Activated CD4-positive, alpha-beta T cell treated with anti-CD3 and anti-CD28 coated beads, Interleukin-2, amount 50 U/mL, for 24 hours (primary cell): ENCODE measurements at regions not wholly inside any gene's neighbourhood (a gene's known extent, or its start where the extent isn't known, plus 50 kb on each side); places are given as distances from the start of the nearest gene placed in this dataset.

Source experiments
- DNase-seq, 2 donors: peaks; one replicate each; pipeline ENCODE4 v3.0.0-alpha.2; 2020; ENCODE audit warnings: low read depth in 1 of 2, low spot score in 1 of 2

- DNase-seq = no peak
Measured at GRCh38 chr1:168913711-168914463, 184.9 kb upstream of the DPT start.

- DNase-seq = no peak
Measured at GRCh38 chr1:168917309-168917708, 188.3 kb upstream of the DPT start.

GRCh38 chr1:168917796-168918195 lies 188.7 kb upstream of the ATP1B1 start:
- DNase-seq = no peak

DNA sequence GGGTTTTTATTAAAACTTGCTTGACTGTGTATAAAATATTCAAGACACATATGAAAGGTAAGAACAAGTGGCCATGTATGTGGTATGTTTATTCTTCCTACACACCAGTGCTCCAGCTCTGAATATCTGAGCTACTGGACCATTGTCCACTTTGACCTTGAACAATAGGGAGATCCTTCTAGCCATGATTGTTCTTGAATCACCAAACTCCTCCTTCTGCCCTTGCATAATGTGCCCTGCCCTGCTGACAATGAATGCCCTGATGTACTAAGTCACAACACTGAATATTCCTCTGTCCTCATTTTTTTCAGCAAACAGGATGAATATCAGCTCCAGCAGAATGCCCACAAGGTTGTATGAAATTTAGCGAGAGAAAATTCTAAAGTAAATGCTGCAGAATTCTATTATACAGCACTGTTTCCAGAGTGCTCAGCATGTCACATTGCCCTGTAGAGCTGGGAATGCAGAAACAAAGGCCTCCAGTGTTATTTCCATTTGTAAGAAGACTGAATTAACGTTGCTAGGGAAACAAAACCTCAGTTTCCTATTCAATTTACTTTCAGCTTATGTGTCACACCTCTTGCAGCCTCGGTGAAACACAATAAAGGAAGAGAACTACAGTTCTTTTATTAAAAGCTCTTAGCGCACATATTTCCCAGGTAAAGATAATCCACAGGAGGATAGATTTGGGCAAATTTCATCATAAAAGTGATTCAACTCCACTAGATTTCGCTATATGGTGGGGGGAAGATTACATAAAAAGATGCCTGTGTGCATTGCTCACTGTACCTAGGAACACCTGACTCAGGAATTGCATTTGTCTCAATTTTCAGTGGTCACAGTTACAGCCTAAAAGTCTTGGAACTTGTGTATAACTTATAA lies 187.4 kb upstream of the ATP1B1 start:
- DNase-seq = no peak

DNA sequence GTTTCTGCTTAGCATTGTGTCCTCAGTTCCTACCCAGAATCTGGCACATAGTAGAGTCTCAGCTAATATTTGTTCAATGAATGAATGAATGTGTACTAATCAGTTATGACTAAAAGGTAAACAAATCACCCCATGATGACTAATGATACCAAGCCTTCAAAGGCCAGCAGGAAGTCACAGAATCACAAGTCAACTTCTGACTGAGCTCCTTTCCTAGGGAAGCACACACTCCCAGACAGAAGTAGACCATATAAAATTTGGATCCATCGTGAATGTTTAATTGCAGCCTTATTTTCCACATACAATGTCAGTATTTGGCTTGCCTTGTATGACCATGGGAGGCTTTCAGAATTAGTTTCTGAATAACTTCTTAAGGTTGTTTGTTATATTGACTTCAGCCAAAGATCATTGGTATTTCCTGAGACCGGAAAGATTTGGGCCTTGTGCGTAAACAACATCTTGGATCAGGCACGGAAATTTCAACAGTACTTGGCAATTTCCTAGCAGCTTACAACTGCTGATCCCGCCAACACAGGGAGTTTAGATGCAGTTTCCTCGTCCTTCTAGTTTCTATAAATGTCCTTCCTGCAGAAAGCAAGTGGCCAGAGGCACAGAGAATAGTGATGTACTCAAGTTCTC lies 185.9 kb upstream of the ATP1B1 start:
- DNase-seq = no peak

- no peak for DNase-seq
Measured at GRCh38 chr1:168921629-168922028, 184.9 kb upstream of the ATP1B1 start.

DNA sequence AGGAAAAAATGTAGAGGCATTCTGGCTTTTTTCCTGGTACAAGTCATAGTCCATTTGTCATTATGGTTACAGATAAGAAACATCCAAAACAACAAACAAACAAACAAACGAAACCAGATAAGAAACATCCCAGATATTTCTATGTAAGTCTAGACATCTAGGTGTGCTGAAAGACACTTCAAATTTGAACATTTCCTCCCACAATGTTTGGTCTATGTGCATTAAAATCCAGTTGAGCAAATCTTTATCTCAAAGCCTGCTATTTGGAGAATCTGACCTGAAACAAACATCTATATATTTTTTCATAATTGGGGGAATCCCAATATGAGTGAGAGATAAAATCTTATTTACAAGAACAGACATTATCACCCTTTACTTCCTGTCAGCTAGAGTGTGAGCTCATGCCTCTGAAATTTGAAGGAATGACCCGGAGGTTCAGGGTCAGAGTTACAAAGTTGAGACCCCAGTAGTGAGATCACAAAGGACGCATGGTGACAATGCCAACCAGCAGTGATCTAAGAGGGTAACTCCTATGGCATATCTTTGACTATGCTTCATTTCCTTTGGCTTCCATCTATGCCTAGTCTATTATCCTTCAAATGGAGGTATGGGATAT lies 182.9 kb upstream of the ATP1B1 start:
- no peak for DNase-seq

GRCh38 chr1:168924976-168925375 lies 181.5 kb upstream of the ATP1B1 start:
- no peak for DNase-seq

DNA sequence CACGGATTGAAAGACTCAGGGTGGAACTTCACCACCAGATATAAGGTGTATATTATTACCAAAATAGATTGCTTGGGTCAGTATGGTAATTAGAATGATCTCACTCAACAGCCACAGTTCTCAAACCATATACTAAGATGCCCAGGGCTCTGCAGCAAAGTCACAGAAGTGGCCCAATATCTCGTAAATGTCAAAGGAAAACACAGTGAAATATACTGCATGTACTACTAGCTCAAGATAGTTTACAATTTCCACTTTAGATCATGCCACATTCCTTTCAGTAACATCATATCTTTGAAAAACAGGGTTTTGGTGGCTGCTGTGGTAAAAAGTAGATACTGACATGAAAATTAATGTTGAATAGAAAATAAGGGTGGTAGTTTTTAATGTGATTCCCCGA lies 180.3 kb upstream of the ATP1B1 start:
- no peak for DNase-seq

- DNase-seq = no peak
Measured at GRCh38 chr1:168932539-168932938, 174.0 kb upstream of the ATP1B1 start.

- DNase-seq = no peak
Measured at GRCh38 chr1:168933141-168933805, 173.2 kb upstream of the ATP1B1 start.

GRCh38 chr1:168939110-168939946 lies 167.2 kb upstream of the ATP1B1 start:
- no peak for DNase-seq

GRCh38 chr1:168939947-168940223 lies 166.6 kb upstream of the ATP1B1 start:
- no peak for DNase-seq

- no peak for DNase-seq
Measured at GRCh38 chr1:168941640-168942039, 164.8 kb upstream of the ATP1B1 start.

DNA sequence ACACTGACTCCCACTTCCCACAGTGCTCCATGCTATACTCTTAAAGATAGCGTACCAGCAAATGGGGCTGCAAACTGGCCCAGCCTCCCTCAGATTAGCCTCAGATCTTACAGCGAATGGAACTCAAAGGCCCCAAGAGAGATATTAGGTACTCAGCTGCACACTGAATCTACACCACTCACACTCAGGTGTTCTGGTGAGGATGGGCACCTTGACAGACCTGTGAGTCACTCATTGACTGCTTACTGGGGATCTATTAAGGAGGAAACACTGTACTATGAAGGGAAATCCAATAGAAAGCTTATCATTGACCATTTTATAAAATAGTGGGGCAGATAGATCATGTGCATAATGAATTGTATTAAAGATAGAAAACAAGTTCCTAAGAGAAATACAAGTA lies 164.3 kb upstream of the ATP1B1 start:
- no peak for DNase-seq

- no peak for DNase-seq
Measured at GRCh38 chr1:168945870-168946269, 160.6 kb upstream of the ATP1B1 start.

GRCh38 chr1:168947041-168947440 lies 159.4 kb upstream of the ATP1B1 start:
- DNase-seq = no peak

- no peak for DNase-seq
Measured at GRCh38 chr1:168949672-168950071, 156.8 kb upstream of the ATP1B1 start.

DNA sequence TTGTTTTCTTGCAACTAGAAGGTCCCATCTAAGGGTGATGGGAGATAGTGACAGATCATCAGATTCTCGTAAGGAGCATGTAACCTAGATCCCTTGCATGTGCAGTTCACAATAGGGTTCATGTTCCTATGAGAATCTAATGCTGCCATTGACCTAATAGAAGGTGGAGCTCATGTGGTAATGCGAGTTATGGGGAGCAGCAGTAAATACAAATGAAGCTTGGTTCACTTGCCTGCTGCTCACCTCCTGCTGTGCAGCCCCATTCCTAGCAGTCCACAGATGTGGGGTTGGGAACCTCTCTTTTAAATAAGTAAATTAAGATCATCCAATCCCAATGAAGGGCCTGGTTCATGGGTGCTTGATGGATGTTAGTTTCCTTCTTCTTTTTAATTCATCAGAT lies 148.7 kb upstream of the ATP1B1 start:
- DNase-seq = no peak

- DNase-seq = no peak
Measured at GRCh38 chr1:168958562-168959289, 147.8 kb upstream of the ATP1B1 start.
